Right atrium auricular region (tissue), 2 donors: ENCODE measurements at regions not wholly inside any gene's neighbourhood (a gene's known extent, or its start where the extent isn't known, plus 50 kb on each side); places are given as distances from the start of the nearest gene placed in this dataset.

Source experiments
- DNase-seq: peaks from one replicate; pipeline ENCODE4 v3.0.0-alpha.2; 2019; ENCODE audit warnings: low spot score
- H3K27ac ChIP-seq, 2 donors: fragments of 200-600 bp; sonication (generic); 1 replicate in 1 of 2; 2 replicates in 1 of 2; pipeline ENCODE4 v1.5.1; 2016 to 2019
- H3K27me3 ChIP-seq, 2 donors: fragments of 200-600 bp; sonication (generic); one replicate each; pipeline versions ENCODE4 v1.5.1 to v1.6.0; 2017 to 2019
- H3K36me3 ChIP-seq: fragments of 200-600 bp; sonication (generic); one replicate; pipeline ENCODE4 v1.5.1; 2016
- H3K4me1 ChIP-seq, 2 donors: fragments of 200-600 bp; sonication (generic); one replicate each; pipeline versions ENCODE4 v1.5.1 to v1.6.0; 2017 to 2019
- H3K4me3 ChIP-seq, 2 donors: fragments of 200-600 bp; sonication (generic); 1 replicate in 1 of 2; 2 replicates in 1 of 2; pipeline ENCODE4 v1.5.1; 2017 to 2019; ENCODE audit warnings: mild to moderate bottlenecking in 1 of 2, moderate library complexity in 1 of 2
- H3K9me3 ChIP-seq, 2 donors: fragments of 200-600 bp; sonication (generic); one replicate each; pipeline ENCODE4 v1.5.1; 2019
- CTCF ChIP-seq, 2 donors: fragments of 200-600 bp; sonication (generic); IDR thresholded peaks; one replicate each; pipeline ENCODE4 v1.5.1; 2019; ENCODE audit warnings: antibody characterized with exemption in 2 of 2

DNA sequence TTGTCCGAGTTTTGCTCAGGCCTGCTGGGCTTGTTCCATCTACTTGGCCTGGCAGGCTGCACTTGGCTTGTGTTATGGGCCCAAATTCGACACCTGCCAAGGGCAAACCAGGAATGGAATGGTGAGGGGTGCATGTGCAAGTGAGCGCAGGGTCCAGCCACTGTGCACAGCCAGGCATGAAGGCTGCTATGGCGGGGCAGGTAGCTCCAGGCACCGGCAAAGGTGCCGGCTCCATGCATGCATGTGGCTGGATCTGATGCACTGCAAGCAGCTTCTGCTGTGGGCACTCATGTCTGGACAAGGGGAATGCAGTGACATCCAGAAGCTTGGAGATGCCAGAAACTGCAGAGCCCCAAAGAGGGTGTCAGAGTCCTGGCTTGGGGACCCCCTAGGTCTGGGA is 463.0 kb downstream of the EPHA3 start:
- Histone ChIP-seq H3K4me1 (peaks cover 0 to 16% of the 10 kb centered on the region in 2 donors), H3K4me3 (no peak overlapping the region), H3K27ac (no peak overlapping the region), H3K9me3 (peaks cover 0 to 22% of the 10 kb centered on the region in 2 donors), H3K27me3 (no peaks in the 10 kb centered on the region), H3K36me3 (no peaks in the 10 kb centered on the region)
- no peak for DNase-seq
- no peak for TF ChIP-seq CTCF (IDR thresholded peaks at IDR 0.05)

- Histone ChIP-seq H3K4me3 (no peak overlapping the region), H3K27me3 (no peaks in the 10 kb centered on the region), H3K36me3 (no peaks in the 10 kb centered on the region), H3K27ac (peak overlapping the region; percentile 4 to 37), H3K4me1 (peaks cover 0 to 16% of the 10 kb centered on the region in 2 donors), H3K9me3 (peaks cover 0 to 14% of the 10 kb centered on the region in 2 donors)
- TF ChIP-seq CTCF (IDR thresholded peaks at IDR 0.05): no peak
- DNase-seq: no peak
These were observed 463.9 kb downstream of the EPHA3 start for GRCh38 chr3:89571298-89571697.

- H3K27ac ChIP-seq: peak overlapping the region; percentile 4 to 37
- no peak overlapping the region for H3K4me3 ChIP-seq
- H3K27me3 ChIP-seq: no peaks in the 10 kb centered on the region
- H3K4me1 ChIP-seq: peaks cover 0 to 16% of the 10 kb centered on the region in 2 donors
- DNase-seq: no peak
- H3K36me3 ChIP-seq: no peaks in the 10 kb centered on the region
- no peak for TF ChIP-seq CTCF (IDR thresholded peaks at IDR 0.05)
- peaks cover 0 to 10% of the 10 kb centered on the region in 2 donors for H3K9me3 ChIP-seq
These were observed 464.3 kb downstream of the EPHA3 start for GRCh38 chr3:89571707-89572106.

GRCh38 chr3:89572261-89572660 is 464.8 kb downstream of the EPHA3 start:
- no peaks in the 10 kb centered on the region for H3K27me3 ChIP-seq
- no peak for TF ChIP-seq CTCF (IDR thresholded peaks at IDR 0.05)
- H3K36me3 ChIP-seq: no peaks in the 10 kb centered on the region
- no peak overlapping the region for H3K4me3 ChIP-seq
- DNase-seq: no peak
- peaks cover 0 to 4% of the 10 kb centered on the region in 2 donors for H3K9me3 ChIP-seq
- H3K27ac ChIP-seq: no peak overlapping the region
- H3K4me1 ChIP-seq: peaks cover 0 to 16% of the 10 kb centered on the region in 2 donors

DNA sequence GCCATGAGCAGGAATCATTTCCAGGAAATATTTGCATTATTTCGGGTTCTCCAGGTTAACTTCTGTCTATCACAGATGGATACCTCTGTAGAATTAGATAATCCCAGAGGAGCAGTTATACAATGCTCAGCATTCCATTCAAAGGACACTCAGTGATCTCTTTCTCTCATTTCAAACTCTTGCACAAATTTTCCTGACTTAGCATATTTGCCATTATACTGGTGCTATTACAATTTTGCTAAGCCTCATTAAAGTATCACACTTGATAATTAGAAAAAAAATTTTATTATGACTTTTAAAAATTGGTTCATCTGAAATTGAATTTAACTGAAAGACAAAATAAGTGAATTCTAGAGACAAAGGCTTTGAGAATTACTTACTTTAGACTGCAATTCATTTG is 469.0 kb downstream of the EPHA3 start:
- Histone ChIP-seq H3K27ac (no peak overlapping the region), H3K4me3 (no peak overlapping the region), H3K4me1 (peaks cover 0 to 9% of the 10 kb centered on the region in 2 donors), H3K9me3 (no peaks in the 10 kb centered on the region), H3K27me3 (no peaks in the 10 kb centered on the region), H3K36me3 (no peaks in the 10 kb centered on the region)
- no peak for DNase-seq
- TF ChIP-seq CTCF (IDR thresholded peaks at IDR 0.05): no peak
